Liver (tissue), 7 donors: ENCODE measurements at regions not wholly inside any gene's neighbourhood (a gene's known extent, or its start where the extent isn't known, plus 50 kb on each side); places are given as distances from the start of the nearest gene placed in this dataset.

Experiments
- DNase-seq: peaks from one replicate; pipeline ENCODE4 v3.0.0-alpha.2; 2017; ENCODE audit warnings: low spot score
- H3K27ac ChIP-seq, 2 donors: one replicate each; pipeline ENCODE4 v1.7.0; 2013; ENCODE audit warnings: inconsistent platforms in 2 of 2, low read length in 2 of 2, control low read depth in 1 of 2, low read depth in 1 of 2, mild to moderate bottlenecking in 1 of 2
- H3K27me3 ChIP-seq, 4 donors: one replicate each; pipeline versions ENCODE4 v1.6.1 to v1.7.0; 2013; ENCODE audit warnings: low read length in 3 of 4, inconsistent platforms in 1 of 4, mild to moderate bottlenecking in 1 of 4, moderate library complexity in 1 of 4; ENCODE audit not compliant: control insufficient read depth in 4 of 4, insufficient read depth in 4 of 4
- H3K36me3 ChIP-seq, 4 donors: one replicate each; pipeline versions ENCODE4 v1.6.1 to v1.7.0; 2013; ENCODE audit warnings: low read length in 3 of 4, mild to moderate bottlenecking in 3 of 4, low read depth in 1 of 4, moderate library complexity in 1 of 4; ENCODE audit not compliant: control insufficient read depth in 4 of 4, insufficient read depth in 3 of 4
- H3K4me1 ChIP-seq, 4 donors: one replicate each; pipeline versions ENCODE4 v1.6.1 to v1.7.0; 2013; ENCODE audit warnings: low read length in 3 of 4, mild to moderate bottlenecking in 3 of 4, moderate library complexity in 1 of 4; ENCODE audit not compliant: control insufficient read depth in 4 of 4, insufficient read depth in 4 of 4
- H3K4me3 ChIP-seq, 3 donors: one replicate each; pipeline versions ENCODE4 v1.6.1 to v1.7.0; 2013; ENCODE audit warnings: low read length in 3 of 3, control low read depth in 1 of 3, low read depth in 1 of 3, mild to moderate bottlenecking in 1 of 3
- H3K9ac ChIP-seq, 2 donors: one replicate each; pipeline ENCODE4 v1.7.0; 2013; ENCODE audit warnings: low read length in 2 of 2, mild to moderate bottlenecking in 2 of 2, moderate library complexity in 2 of 2, control low read depth in 1 of 2, low read depth in 1 of 2
- H3K9me3 ChIP-seq, 4 donors: one replicate each; pipeline versions ENCODE4 v1.6.1 to v1.7.0; 2013; ENCODE audit warnings: low read length in 3 of 4; ENCODE audit not compliant: control insufficient read depth in 4 of 4
- ATF3 ChIP-seq: IDR thresholded peaks from 2 replicates; pipeline ENCODE4 v1.6.1; 2016; ENCODE audit warnings: antibody characterized with exemption
- CTCF ChIP-seq: fragments of 150-350 bp; IDR thresholded peaks from 2 replicates; pipeline ENCODE4 v1.5.1; 2017; ENCODE audit warnings: improper control_type of control experiment, low read depth, low read length; ENCODE audit not compliant: missing input control
- EGR1 ChIP-seq, 2 donors: IDR thresholded peaks; 2 replicates each; pipeline ENCODE4 v1.6.1; 2016 to 2018; ENCODE audit warnings: antibody characterized with exemption in 2 of 2, low read depth in 2 of 2
- FOXA1 ChIP-seq: IDR thresholded peaks from 2 replicates; pipeline ENCODE4 v1.6.1; 2016; ENCODE audit warnings: antibody characterized with exemption
- FOXA2 ChIP-seq: IDR thresholded peaks from 2 replicates; pipeline ENCODE4 v1.6.1; 2016; ENCODE audit warnings: antibody characterized with exemption
- GABPA ChIP-seq, 2 donors: IDR thresholded peaks in 1 of 2; conservative IDR thresholded peaks in 1 of 2; 2 replicates each; pipeline ENCODE4 v1.6.1; 2016; ENCODE audit warnings: antibody characterized with exemption in 2 of 2, mild to moderate bottlenecking in 1 of 2, moderate library complexity in 1 of 2
- HNF4A ChIP-seq, 2 donors: conservative IDR thresholded peaks; 2 replicates each; pipeline ENCODE4 v1.6.1; 2016; ENCODE audit warnings: antibody characterized with exemption in 2 of 2, mild to moderate bottlenecking in 2 of 2
- HNF4G ChIP-seq: IDR thresholded peaks from 2 replicates; pipeline ENCODE4 v1.6.1; 2016; ENCODE audit warnings: antibody characterized with exemption
- JUND ChIP-seq, 2 donors: IDR thresholded peaks; 2 replicates each; pipeline ENCODE4 v1.6.1; 2016; ENCODE audit warnings: antibody characterized with exemption in 2 of 2
- NR2F2 ChIP-seq: IDR thresholded peaks from 2 replicates; pipeline ENCODE4 v1.6.1; 2016; ENCODE audit warnings: antibody characterized with exemption
- RAD21 ChIP-seq, 2 donors: IDR thresholded peaks; 2 replicates each; pipeline ENCODE4 v1.6.1; 2016; ENCODE audit warnings: antibody characterized with exemption in 2 of 2, mild to moderate bottlenecking in 2 of 2
- RXRA ChIP-seq, 2 donors: IDR thresholded peaks; 2 replicates each; pipeline ENCODE4 v1.6.1; 2017 to 2018; ENCODE audit warnings: antibody characterized with exemption in 2 of 2, mild to moderate bottlenecking in 1 of 2
- SP1 ChIP-seq: IDR thresholded peaks from 2 replicates; pipeline ENCODE4 v1.6.1; 2018; ENCODE audit warnings: antibody characterized with exemption, mild to moderate bottlenecking
- TAF1 ChIP-seq: conservative IDR thresholded peaks from 2 replicates; pipeline ENCODE4 v1.6.1; 2016; ENCODE audit warnings: antibody characterized with exemption, mild to moderate bottlenecking
- YY1 ChIP-seq: IDR thresholded peaks from 2 replicates; pipeline ENCODE4 v1.6.1; 2016; ENCODE audit warnings: antibody characterized with exemption, mild to moderate bottlenecking
- ZBTB33 ChIP-seq: IDR thresholded peaks from 2 replicates; pipeline ENCODE4 v1.6.1; 2016; ENCODE audit warnings: antibody characterized with exemption
- TF ChIP-seq, protein P1 (sequence below): IDR thresholded peaks from 2 replicates; pipeline ENCODE4 v1.6.1; 2016; ENCODE audit warnings: antibody characterized with exemption, mild to moderate bottlenecking
- TF ChIP-seq, protein P2 (sequence below): IDR thresholded peaks from 2 replicates; pipeline ENCODE4 v1.6.1; 2016; ENCODE audit warnings: antibody characterized with exemption
- donor health status: healthy.
- donor health status: healthy.
- donor health status: healthy.
- donor health status: healthy.

DNA sequence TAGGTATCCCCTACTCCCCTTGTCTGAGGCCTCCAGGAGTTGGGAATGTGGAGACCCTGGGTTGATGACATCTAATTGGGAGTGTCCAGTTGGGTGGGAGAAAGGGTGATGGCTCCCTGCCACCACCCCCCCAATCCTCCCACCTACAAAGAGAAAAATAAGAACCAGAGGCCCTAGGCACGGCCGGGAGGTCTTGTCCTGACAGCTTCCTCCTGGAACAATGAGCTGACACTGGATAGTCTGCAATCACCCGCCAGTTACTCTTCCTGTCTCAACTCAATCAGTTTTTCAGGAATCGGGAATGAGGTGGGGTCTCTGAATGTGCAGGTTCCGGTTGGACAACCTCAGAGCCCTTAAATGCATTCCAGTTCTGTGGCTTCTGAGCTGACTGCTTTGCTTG lies 129.9 kb upstream of the MRPS22 start (continued):
- TF ChIP-seq, protein P1, sequence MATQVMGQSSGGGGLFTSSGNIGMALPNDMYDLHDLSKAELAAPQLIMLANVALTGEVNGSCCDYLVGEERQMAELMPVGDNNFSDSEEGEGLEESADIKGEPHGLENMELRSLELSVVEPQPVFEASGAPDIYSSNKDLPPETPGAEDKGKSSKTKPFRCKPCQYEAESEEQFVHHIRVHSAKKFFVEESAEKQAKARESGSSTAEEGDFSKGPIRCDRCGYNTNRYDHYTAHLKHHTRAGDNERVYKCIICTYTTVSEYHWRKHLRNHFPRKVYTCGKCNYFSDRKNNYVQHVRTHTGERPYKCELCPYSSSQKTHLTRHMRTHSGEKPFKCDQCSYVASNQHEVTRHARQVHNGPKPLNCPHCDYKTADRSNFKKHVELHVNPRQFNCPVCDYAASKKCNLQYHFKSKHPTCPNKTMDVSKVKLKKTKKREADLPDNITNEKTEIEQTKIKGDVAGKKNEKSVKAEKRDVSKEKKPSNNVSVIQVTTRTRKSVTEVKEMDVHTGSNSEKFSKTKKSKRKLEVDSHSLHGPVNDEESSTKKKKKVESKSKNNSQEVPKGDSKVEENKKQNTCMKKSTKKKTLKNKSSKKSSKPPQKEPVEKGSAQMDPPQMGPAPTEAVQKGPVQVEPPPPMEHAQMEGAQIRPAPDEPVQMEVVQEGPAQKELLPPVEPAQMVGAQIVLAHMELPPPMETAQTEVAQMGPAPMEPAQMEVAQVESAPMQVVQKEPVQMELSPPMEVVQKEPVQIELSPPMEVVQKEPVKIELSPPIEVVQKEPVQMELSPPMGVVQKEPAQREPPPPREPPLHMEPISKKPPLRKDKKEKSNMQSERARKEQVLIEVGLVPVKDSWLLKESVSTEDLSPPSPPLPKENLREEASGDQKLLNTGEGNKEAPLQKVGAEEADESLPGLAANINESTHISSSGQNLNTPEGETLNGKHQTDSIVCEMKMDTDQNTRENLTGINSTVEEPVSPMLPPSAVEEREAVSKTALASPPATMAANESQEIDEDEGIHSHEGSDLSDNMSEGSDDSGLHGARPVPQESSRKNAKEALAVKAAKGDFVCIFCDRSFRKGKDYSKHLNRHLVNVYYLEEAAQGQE: no peak
- TF ChIP-seq, protein P2, sequence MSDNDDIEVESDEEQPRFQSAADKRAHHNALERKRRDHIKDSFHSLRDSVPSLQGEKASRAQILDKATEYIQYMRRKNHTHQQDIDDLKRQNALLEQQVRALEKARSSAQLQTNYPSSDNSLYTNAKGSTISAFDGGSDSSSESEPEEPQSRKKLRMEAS: no peak
- no peak for TF ChIP-seq ATF3
- TF ChIP-seq NR2F2: no peak
- no peak for TF ChIP-seq RAD21 (IDR thresholded peaks at IDR 0.05)

DNA sequence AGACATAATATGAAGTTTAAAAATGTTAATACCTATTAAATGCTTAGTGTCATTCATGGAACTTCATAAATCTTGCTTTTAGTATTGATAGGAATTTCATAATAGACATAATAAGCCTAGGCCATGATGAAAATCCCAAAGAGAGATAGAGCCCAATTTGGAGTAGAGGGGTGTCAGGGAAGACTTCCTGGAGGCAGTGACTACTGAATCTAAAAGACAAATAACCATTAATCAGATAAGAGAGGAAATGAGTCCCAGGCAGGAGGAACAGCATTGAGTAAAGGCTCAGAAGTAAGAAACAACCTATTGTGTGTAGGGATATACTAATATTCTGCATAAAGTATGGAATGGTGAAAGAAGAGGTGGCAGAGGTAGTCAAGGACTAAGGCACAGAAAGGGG lies 126.9 kb upstream of the MRPS22 start:
- TF ChIP-seq SP1: no peak
- TF ChIP-seq YY1: no peak
- TF ChIP-seq GABPA (IDR thresholded peaks at IDR 0.05 in 1 of 2, conservative IDR thresholded peaks at IDR 0.05 in 1 of 2): no peak
- no peak for TF ChIP-seq RAD21 (IDR thresholded peaks at IDR 0.05)
- no peak for TF ChIP-seq HNF4G
- TF ChIP-seq, protein P1: no peak
- no peak for TF ChIP-seq TAF1
- TF ChIP-seq CTCF: no peak
- no peak for TF ChIP-seq HNF4A (conservative IDR thresholded peaks at IDR 0.05)
- TF ChIP-seq ZBTB33: no peak
- no peak for TF ChIP-seq FOXA1
- no peak for TF ChIP-seq JUND (IDR thresholded peaks at IDR 0.05)
- no peak for TF ChIP-seq FOXA2
- TF ChIP-seq, protein P2: no peak
- no peak for TF ChIP-seq NR2F2
- TF ChIP-seq RXRA (IDR thresholded peaks at IDR 0.05): no peak
- TF ChIP-seq EGR1 (IDR thresholded peaks at IDR 0.05; ENCODE audit: low read depth in 2 of 2): no peak
- no peaks in the 10 kb centered on the region for H3K9me3 ChIP-seq
- H3K27ac ChIP-seq: no peak overlapping the region
- H3K4me1 ChIP-seq: no peaks in the 10 kb centered on the region
- H3K36me3 ChIP-seq: no peaks in the 10 kb centered on the region
- no peaks in the 10 kb centered on the region for H3K27me3 ChIP-seq
- DNase-seq: no peak
- H3K4me3 ChIP-seq: no peak overlapping the region
- H3K9ac ChIP-seq: no peak overlapping the region
